ENCODE measurements at regions not wholly inside any gene's neighbourhood (a gene's known extent, or its start where the extent isn't known, plus 50 kb on each side); places are given as distances from the start of the nearest gene placed in this dataset.

- Mint-ChIP-seq H3K36me3 (ENCODE audit: low read depth) (no peaks in the 10 kb centered on the region), H3K4me1 (ENCODE audit: low read depth) (no peaks in the 10 kb centered on the region), H3K4me3 (no peak overlapping the region), H3K27ac (no peak overlapping the region), H3K27me3 (ENCODE audit: low read depth) (peaks cover 8% of the 10 kb centered on the region), H3K9me3 (no peaks in the 10 kb centered on the region)
- no peak for DNase-seq (ENCODE audit: low spot score)
Measured at GRCh38 chr7:26487780-26488515, 196.3 kb downstream of the SNX10 start.

DNA sequence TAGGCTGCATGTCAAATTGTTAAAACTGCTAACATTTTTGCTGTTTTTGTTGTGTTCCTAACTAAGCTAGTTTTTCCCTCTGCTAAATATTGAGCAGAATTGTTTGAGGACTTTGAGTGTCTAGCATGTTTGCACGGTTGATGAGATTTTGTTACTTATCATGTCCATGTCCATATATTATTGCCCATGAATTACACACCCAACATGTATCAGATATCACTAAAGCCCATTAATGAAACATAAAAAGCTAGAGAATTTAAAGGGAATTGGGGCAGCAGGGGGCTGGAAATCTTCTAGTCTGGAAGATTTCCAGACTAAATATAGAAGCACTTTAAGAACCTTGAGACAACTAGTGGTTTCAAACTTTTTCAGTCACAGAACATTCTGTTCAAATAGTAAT, 197.7 kb downstream of the SNX10 start:
- DNase-seq (ENCODE audit: low spot score) = no peak
- no peak overlapping the region for H3K4me3 Mint-ChIP-seq
- peaks cover 5% of the 10 kb centered on the region for H3K27me3 Mint-ChIP-seq (ENCODE audit: low read depth)
- H3K9me3 Mint-ChIP-seq = no peaks in the 10 kb centered on the region
- H3K36me3 Mint-ChIP-seq (ENCODE audit: low read depth) = no peaks in the 10 kb centered on the region
- H3K4me1 Mint-ChIP-seq (ENCODE audit: low read depth) = no peaks in the 10 kb centered on the region
- no peak overlapping the region for H3K27ac Mint-ChIP-seq

GRCh38 chr7:26489906-26490639, 198.4 kb downstream of the SNX10 start:
- no peak for DNase-seq (ENCODE audit: low spot score)

DNA sequence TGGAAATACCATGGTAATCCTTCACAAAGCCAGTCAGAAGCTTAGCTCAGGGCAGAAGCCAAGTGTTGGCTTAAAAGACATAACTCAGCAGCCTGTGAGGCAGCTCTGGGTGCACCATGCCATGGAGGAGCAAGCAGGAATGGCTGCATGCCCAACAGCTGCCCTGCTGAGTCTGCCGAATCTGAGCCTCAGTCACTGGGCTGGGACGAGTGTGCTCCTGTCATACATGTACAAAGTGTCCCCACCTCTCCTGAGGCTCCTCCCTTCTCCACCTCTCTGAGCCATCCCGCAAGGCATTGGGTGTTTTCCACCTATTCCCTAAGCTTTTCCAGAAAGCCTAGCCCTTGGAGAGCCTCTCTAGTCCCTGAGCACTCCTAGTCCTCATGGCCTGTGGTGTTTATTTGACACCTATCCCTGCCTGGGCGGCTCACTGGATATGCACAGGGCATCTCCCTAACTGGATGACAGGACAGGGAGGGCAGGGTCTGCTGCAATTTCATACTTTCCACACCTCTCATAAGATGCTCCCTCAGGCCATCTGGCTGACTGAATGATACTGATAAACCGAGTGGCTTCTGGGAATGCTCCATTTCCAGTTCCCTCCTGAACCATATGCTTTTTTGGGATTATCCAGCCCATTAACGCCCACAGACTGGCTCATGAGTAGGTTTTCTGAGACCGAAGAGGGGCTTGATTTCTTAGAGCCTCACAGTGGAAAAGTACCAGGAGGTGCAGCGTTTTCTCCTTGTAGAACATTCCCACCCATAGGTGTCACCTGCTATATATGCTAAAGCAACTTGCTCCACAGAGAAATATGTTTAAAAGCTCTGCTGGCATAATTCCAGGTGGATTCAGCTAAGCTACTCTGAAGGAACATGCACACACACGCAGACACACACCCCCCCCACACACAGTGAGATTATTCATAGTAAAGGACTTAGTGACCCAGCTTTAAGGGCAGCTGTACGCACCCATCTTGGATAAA, 199.3 kb downstream of the SNX10 start:
- H3K4me3 Mint-ChIP-seq = no peak overlapping the region
- H3K27me3 Mint-ChIP-seq (ENCODE audit: low read depth) = peaks cover 7% of the 10 kb centered on the region
- H3K27ac Mint-ChIP-seq = no peak overlapping the region

More at GRCh38 chr7:26489906-26490639, 198.4 kb downstream of the SNX10 start:
- Mint-ChIP-seq H3K9me3 (no peaks in the 10 kb centered on the region), H3K27me3 (ENCODE audit: low read depth) (peaks cover 5% of the 10 kb centered on the region), H3K4me1 (ENCODE audit: low read depth) (no peaks in the 10 kb centered on the region), H3K27ac (no peak overlapping the region), H3K4me3 (no peak overlapping the region), H3K36me3 (ENCODE audit: low read depth) (no peaks in the 10 kb centered on the region)

GRCh38 chr7:26492816-26493215, 201.2 kb downstream of the SNX10 start:
- DNase-seq (ENCODE audit: low spot score) = no peak
- Mint-ChIP-seq H3K9me3 (no peaks in the 10 kb centered on the region), H3K36me3 (ENCODE audit: low read depth) (no peaks in the 10 kb centered on the region)

More for the DNA sequence above, 199.3 kb downstream of the SNX10 start:
- no peak for DNase-seq (ENCODE audit: low spot score)
- Mint-ChIP-seq H3K36me3 (ENCODE audit: low read depth) (no peaks in the 10 kb centered on the region), H3K9me3 (no peaks in the 10 kb centered on the region), H3K4me1 (ENCODE audit: low read depth) (no peaks in the 10 kb centered on the region)

GRCh38 chr7:26493737-26494428, 202.2 kb downstream of the SNX10 start:
- Mint-ChIP-seq H3K27ac (no peak overlapping the region), H3K27me3 (ENCODE audit: low read depth) (peaks cover 2% of the 10 kb centered on the region), H3K4me1 (ENCODE audit: low read depth) (no peaks in the 10 kb centered on the region), H3K9me3 (no peaks in the 10 kb centered on the region), H3K4me3 (no peak overlapping the region), H3K36me3 (ENCODE audit: low read depth) (no peaks in the 10 kb centered on the region)
- no peak for DNase-seq (ENCODE audit: low spot score)

More at GRCh38 chr7:26492816-26493215, 201.2 kb downstream of the SNX10 start:
- H3K27me3 Mint-ChIP-seq (ENCODE audit: low read depth) = peaks cover 7% of the 10 kb centered on the region
- no peak overlapping the region for H3K27ac Mint-ChIP-seq
- H3K4me1 Mint-ChIP-seq (ENCODE audit: low read depth) = no peaks in the 10 kb centered on the region
- no peak overlapping the region for H3K4me3 Mint-ChIP-seq

DNA sequence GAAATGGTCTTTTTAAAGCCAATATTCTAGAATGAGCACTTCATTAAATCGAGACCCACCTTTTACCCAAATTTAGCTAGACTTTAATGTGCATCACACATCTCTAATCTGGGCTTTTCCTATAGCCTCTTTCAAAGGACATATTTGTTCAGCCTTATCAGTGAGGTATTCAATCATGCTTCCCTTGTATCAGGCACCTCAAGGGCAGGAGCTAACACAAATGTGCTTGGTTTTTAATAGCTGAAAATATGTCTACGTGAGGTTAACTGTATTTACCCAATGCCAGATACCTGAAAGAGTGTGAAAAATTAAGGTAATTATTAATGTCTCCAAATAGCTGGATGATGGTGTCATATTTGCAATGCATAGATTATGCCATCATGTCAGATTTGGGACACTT, 203.9 kb downstream of the SNX10 start:
- Mint-ChIP-seq H3K27ac (no peak overlapping the region), H3K9me3 (no peaks in the 10 kb centered on the region), H3K27me3 (ENCODE audit: low read depth) (peaks cover 2% of the 10 kb centered on the region), H3K4me1 (ENCODE audit: low read depth) (no peaks in the 10 kb centered on the region), H3K4me3 (no peak overlapping the region), H3K36me3 (ENCODE audit: low read depth) (no peaks in the 10 kb centered on the region)
- DNase-seq (ENCODE audit: low spot score) = no peak

DNA sequence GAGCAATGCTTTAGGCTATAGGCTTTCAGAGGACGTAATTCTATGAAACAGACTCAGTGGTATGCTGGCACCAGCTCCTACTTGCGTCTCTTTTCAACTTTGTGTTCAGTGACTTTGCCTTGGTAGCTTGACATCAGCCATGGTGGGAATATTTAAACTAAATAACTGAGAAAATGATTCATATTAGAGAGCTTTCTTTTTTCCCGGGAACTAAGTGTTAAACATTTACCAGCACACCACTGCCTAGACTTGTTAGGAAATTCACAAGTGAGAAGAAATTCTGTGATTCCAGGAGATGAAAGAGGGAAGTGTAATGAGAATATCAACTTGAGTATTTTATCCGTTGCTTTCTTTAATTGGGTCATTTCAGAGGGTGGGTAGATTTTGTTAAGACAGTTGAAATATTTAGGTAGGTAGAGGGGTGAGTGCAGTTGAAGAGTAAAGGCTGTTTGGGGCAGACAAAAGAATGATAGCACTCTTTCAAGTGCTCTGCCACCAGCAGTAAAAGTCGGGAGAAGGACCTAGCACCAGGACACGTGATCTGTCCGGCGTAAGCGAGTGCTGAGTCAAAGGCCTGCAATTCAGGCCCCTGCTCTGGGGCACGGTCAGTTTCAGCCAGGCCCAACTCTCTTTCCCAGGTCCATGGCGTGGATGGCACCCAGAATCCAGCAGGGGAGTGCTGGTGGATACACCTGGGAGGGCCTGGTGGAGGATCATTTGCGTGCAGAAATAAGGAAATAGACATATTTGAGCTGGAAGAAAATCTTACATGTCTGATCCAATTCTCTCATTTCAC, 206.3 kb downstream of the SNX10 start:
- H3K4me3 Mint-ChIP-seq = no peak overlapping the region
- H3K27me3 Mint-ChIP-seq (ENCODE audit: low read depth) = peaks cover 2% of the 10 kb centered on the region
- no peaks in the 10 kb centered on the region for H3K36me3 Mint-ChIP-seq (ENCODE audit: low read depth)
- H3K4me1 Mint-ChIP-seq (ENCODE audit: low read depth) = no peaks in the 10 kb centered on the region
- H3K27ac Mint-ChIP-seq = no peak overlapping the region
- no peak for DNase-seq (ENCODE audit: low spot score)
- H3K9me3 Mint-ChIP-seq = no peaks in the 10 kb centered on the region

DNA sequence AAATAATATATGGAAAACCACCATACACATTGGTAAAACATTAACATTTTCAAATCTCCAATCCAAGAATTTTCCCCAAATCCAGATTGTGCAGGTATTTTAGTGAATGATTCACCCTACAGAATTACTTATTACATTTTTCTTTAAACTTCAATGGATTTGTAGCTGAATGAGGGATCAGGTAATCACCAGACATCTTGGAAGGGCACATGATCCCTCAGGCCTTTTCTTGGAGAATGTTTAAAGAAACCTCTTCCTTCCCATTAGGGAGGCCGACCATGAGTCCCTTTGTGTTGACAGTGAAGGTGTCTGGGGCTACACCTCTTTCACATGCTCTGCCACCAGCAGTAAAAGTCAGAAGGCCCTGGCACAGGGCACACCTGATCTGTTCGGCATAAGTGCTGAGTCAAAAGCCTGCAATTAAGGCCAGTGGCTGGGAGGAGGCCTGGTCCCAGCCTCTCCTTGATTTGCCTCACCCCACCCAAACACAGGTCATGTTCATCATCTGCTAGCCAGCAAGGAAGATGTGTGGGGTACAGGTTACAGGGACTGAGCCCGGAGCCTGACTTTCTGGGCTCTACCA, 207.7 kb downstream of the SNX10 start:
- Mint-ChIP-seq H3K9me3 (no peaks in the 10 kb centered on the region), H3K27ac (no peak overlapping the region), H3K27me3 (ENCODE audit: low read depth) (peaks cover 5% of the 10 kb centered on the region), H3K4me3 (no peak overlapping the region), H3K36me3 (ENCODE audit: low read depth) (no peaks in the 10 kb centered on the region), H3K4me1 (ENCODE audit: low read depth) (no peaks in the 10 kb centered on the region)
- no peak for DNase-seq (ENCODE audit: low spot score)

GRCh38 chr7:26500749-26501352, 209.2 kb downstream of the SNX10 start:
- no peak for DNase-seq (ENCODE audit: low spot score)
- no peak overlapping the region for H3K27ac Mint-ChIP-seq
- no peak overlapping the region for H3K4me3 Mint-ChIP-seq
- H3K36me3 Mint-ChIP-seq (ENCODE audit: low read depth) = no peaks in the 10 kb centered on the region
- H3K4me1 Mint-ChIP-seq (ENCODE audit: low read depth) = no peaks in the 10 kb centered on the region
- peaks cover 5% of the 10 kb centered on the region for H3K27me3 Mint-ChIP-seq (ENCODE audit: low read depth)
- H3K9me3 Mint-ChIP-seq = no peaks in the 10 kb centered on the region

GRCh38 chr7:26504411-26505120, 212.9 kb downstream of the SNX10 start:
- H3K36me3 Mint-ChIP-seq (ENCODE audit: low read depth) = no peaks in the 10 kb centered on the region
- H3K9me3 Mint-ChIP-seq = no peaks in the 10 kb centered on the region
- H3K4me3 Mint-ChIP-seq = no peak overlapping the region
- no peaks in the 10 kb centered on the region for H3K4me1 Mint-ChIP-seq (ENCODE audit: low read depth)
- DNase-seq (ENCODE audit: low spot score) = no peak
- H3K27me3 Mint-ChIP-seq (ENCODE audit: low read depth) = peaks cover 5% of the 10 kb centered on the region
- H3K27ac Mint-ChIP-seq = no peak overlapping the region

- Mint-ChIP-seq H3K27ac (no peak overlapping the region), H3K36me3 (ENCODE audit: low read depth) (no peaks in the 10 kb centered on the region), H3K4me1 (ENCODE audit: low read depth) (no peaks in the 10 kb centered on the region), H3K4me3 (no peak overlapping the region), H3K27me3 (ENCODE audit: low read depth) (peaks cover 10% of the 10 kb centered on the region), H3K9me3 (no peaks in the 10 kb centered on the region)
- no peak for DNase-seq (ENCODE audit: low spot score)
Measured at GRCh38 chr7:26506196-26506595, 214.5 kb downstream of the SNX10 start.

All from T-helper 2 cell treated with Interferon-gamma antibody and Interleukin-4, amounts not matched to agents 5 μg/mL and 100 μg/mL, for 36 hours (primary cell).